Stomach (tissue), 4 donors: ENCODE measurements at regions not wholly inside any gene's neighbourhood (a gene's known extent, or its start where the extent isn't known, plus 50 kb on each side); places are given as distances from the start of the nearest gene placed in this dataset.

ENCODE experiments used
- CTCF ChIP-seq, 7 experiments: fragments of 450-650 bp in 4 of 7; fragments of 200-600 bp in 3 of 7; sonication (generic) in 3 of 7; IDR thresholded peaks; one replicate each; pipeline ENCODE4 v1.5.1; 2016 to 2019; ENCODE audit warnings: antibody characterized with exemption in 7 of 7, control low read depth in 2 of 7, mild to moderate bottlenecking in 1 of 7
- EP300 ChIP-seq: sonication (generic); formaldehyde crosslinking; IDR thresholded peaks from one replicate; pipeline ENCODE4 v1.6.1; 2017; ENCODE audit warnings: antibody characterized with exemption

- TF ChIP-seq CTCF (IDR thresholded peaks at IDR 0.05): no peak
- TF ChIP-seq EP300: no peak
These were observed 1394.8 kb upstream of the ZEB2 start for GRCh38 chr2:145914716-145915115.
